A673 (cell line): ENCODE measurements at regions not wholly inside any gene's neighbourhood (a gene's known extent, or its start where the extent isn't known, plus 50 kb on each side); places are given as distances from the start of the nearest gene placed in this dataset.

Experiments
- CTCF ChIP-seq: fragments of 300-800, 200-600 bp; sonication (generic); conservative IDR thresholded peaks from 2 replicates; pipeline ENCODE4 v1.5.1; 2017; ENCODE audit warnings: low read depth, mild to moderate bottlenecking, antibody characterized with exemption, low read length, moderate library complexity, mixed read lengths
- EZH2 ChIP-seq: fragments of 200-600 bp; sonication (generic); IDR thresholded peaks from 2 replicates; pipeline ENCODE4 v1.6.1; 2017; ENCODE audit warnings: borderline replicate concordance, low read depth, mild to moderate bottlenecking, mixed read lengths, antibody characterized with exemption, low read length; ENCODE audit not compliant: poor library complexity, severe bottlenecking

- no peak for TF ChIP-seq CTCF
- TF ChIP-seq EZH2 = no peak
Measured at GRCh38 chr10:126734015-126734414, 63.5 kb upstream of the C10orf90 start.
